Vagina (tissue), 2 donors: ENCODE measurements at regions not wholly inside any gene's neighbourhood (a gene's known extent, or its start where the extent isn't known, plus 50 kb on each side); places are given as distances from the start of the nearest gene placed in this dataset.

Source experiments
- DNase-seq, 2 donors: peaks; one replicate each; pipeline ENCODE4 v3.0.0-alpha.2; 2017; ENCODE audit errors: extremely low spot score in 2 of 2
- H3K27ac ChIP-seq: fragments of 200-600 bp; sonication (generic); one replicate; pipeline ENCODE4 v1.5.1; 2019
- H3K27me3 ChIP-seq: fragments of 200-600 bp; sonication (generic); one replicate; pipeline ENCODE4 v1.5.1; 2019
- H3K36me3 ChIP-seq, 2 donors: fragments of 200-600 bp; sonication (generic); one replicate each; pipeline ENCODE4 v1.5.1; 2017 to 2019
- H3K4me1 ChIP-seq: fragments of 200-600 bp; sonication (generic); one replicate; pipeline ENCODE4 v1.5.1; 2019
- H3K4me3 ChIP-seq, 2 donors: fragments of 200-600 bp; sonication (generic); 1 replicate in 1 of 2; 2 replicates in 1 of 2; pipeline ENCODE4 v1.5.1; 2016 to 2019
- H3K9me3 ChIP-seq: fragments of 200-600 bp; sonication (generic); one replicate; pipeline ENCODE4 v1.5.1; 2019
- CTCF ChIP-seq, 3 experiments: fragments of 450-650 bp in 2 of 3; fragments of 200-600 bp in 1 of 3; sonication (generic) in 1 of 3; IDR thresholded peaks; one replicate each; pipeline ENCODE4 v1.5.1; 2017 to 2019; ENCODE audit warnings: antibody characterized with exemption in 3 of 3, mild to moderate bottlenecking in 2 of 3, moderate library complexity in 2 of 3
- POLR2A ChIP-seq, 2 donors: fragments of 450-650 bp; IDR thresholded peaks; one replicate each; pipeline ENCODE4 v1.6.1; 2017; ENCODE audit warnings: antibody characterized with exemption in 2 of 2, mild to moderate bottlenecking in 2 of 2, moderate library complexity in 2 of 2
- POLR2AphosphoS5 ChIP-seq, 2 donors: sonication (generic); formaldehyde crosslinking; IDR thresholded peaks; one replicate each; pipeline ENCODE4 v1.9.0; 2017; ENCODE audit warnings: antibody characterized with exemption in 2 of 2, mild to moderate bottlenecking in 2 of 2, low read depth in 1 of 2; ENCODE audit not compliant: insufficient read depth in 1 of 2
- intact Hi-C: fragments of 100-400 bp; cut with DNase I; formaldehyde crosslinking; loops from one replicate; pipeline ENCODE4 v1.15.1; 2023

DNA sequence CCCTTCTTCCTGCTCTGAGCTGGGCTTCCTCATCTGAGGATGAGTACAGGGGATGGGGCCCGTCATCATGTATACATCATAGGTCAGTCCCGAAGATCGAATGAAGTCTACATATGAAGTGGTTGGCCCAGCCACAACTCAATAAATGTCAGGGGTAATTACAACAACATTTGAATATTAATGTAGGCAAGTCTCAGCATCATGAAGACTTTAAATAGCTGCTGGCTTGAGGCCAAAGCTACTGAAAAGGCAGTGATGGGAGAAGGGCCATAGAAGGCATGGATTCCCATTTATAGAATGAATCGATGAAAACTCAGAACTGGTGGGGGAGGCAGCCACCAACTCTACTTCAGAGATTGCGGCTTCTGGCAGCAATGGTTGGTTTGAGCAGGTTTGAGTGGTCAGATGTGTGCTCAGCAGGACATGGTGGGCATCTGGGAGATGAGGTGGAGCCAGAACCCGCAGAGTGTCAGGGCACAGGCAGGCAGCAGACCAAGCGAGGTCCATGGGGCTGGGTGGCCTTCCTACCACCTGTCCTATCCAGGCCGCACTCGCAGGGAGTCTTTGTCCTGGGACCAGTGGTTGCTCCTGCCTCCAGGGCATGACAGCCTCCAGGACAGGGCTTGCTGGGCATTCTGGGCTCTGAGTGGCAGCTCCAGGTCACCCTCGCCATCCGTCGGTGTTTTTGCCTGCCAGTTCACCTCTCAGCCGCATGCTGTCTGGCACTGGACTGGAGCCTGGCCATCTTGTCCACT is 919.1 kb downstream of the TBC1D22A start:
- H3K4me1 ChIP-seq: no peaks in the 10 kb centered on the region
- intact Hi-C loops: no loop called here
- TF ChIP-seq POLR2AphosphoS5 (IDR thresholded peaks at IDR 0.05; ENCODE audit: insufficient read depth in 1 of 2, low read depth in 1 of 2): no peak
- TF ChIP-seq POLR2A (IDR thresholded peaks at IDR 0.05): no peak
- TF ChIP-seq CTCF (IDR thresholded peaks at IDR 0.05): no peak
- H3K9me3 ChIP-seq: no peaks in the 10 kb centered on the region
- H3K27me3 ChIP-seq: no peaks in the 10 kb centered on the region
- no peaks in the 10 kb centered on the region for H3K36me3 ChIP-seq
- no peak overlapping the region for H3K4me3 ChIP-seq
- no peak overlapping the region for H3K27ac ChIP-seq
- DNase-seq: peak; percentile 56 to 67

GRCh38 chr22:47678636-47679287 is 916.3 kb downstream of the TBC1D22A start:
- H3K36me3 ChIP-seq: no peaks in the 10 kb centered on the region
- H3K27me3 ChIP-seq: no peaks in the 10 kb centered on the region
- DNase-seq: peak in 1 of 2 donors; percentile 55
- H3K9me3 ChIP-seq: no peaks in the 10 kb centered on the region
- H3K4me1 ChIP-seq: no peaks in the 10 kb centered on the region
- H3K27ac ChIP-seq: no peak overlapping the region
- H3K4me3 ChIP-seq: no peak overlapping the region
- intact Hi-C loops: no loop called here
- TF ChIP-seq CTCF (IDR thresholded peaks at IDR 0.05) (no peak), POLR2A (IDR thresholded peaks at IDR 0.05) (no peak), POLR2AphosphoS5 (IDR thresholded peaks at IDR 0.05; ENCODE audit: insufficient read depth in 1 of 2, low read depth in 1 of 2) (no peak)

- Histone ChIP-seq H3K4me1 (no peaks in the 10 kb centered on the region), H3K27ac (no peak overlapping the region), H3K4me3 (no peak overlapping the region), H3K36me3 (no peaks in the 10 kb centered on the region), H3K27me3 (no peaks in the 10 kb centered on the region), H3K9me3 (no peaks in the 10 kb centered on the region)
- peak in 1 of 2 donors; percentile 31 for DNase-seq
- intact Hi-C loops: no loop called here
- TF ChIP-seq CTCF (IDR thresholded peaks at IDR 0.05): no peak
- TF ChIP-seq POLR2AphosphoS5 (IDR thresholded peaks at IDR 0.05; ENCODE audit: insufficient read depth in 1 of 2, low read depth in 1 of 2): no peak
- no peak for TF ChIP-seq POLR2A (IDR thresholded peaks at IDR 0.05)
Observed at GRCh38 chr22:47678048-47678447, 915.6 kb downstream of the TBC1D22A start.

DNA sequence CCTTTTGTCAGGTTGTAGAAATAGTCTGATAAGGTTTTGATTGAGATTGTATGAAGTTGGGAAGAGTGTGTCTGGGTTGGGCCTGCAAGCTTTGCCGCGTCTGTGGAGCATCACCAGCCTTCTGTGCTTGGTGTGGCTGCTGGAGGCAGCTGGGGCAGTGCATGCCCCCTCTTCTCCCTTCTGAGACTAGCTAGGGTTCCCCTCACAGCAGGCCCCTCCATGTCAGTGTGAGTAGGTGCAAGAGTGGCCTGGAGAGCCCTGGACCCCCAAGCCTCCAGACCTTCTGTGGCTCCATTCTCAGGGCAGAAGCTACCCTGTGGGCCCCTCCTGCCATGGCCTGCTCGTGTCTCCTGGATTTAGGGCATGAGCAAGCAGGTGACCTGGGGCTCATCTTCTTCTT is 914.2 kb downstream of the TBC1D22A start:
- Histone ChIP-seq H3K36me3 (no peaks in the 10 kb centered on the region), H3K4me3 (no peak overlapping the region), H3K9me3 (no peaks in the 10 kb centered on the region), H3K4me1 (no peaks in the 10 kb centered on the region), H3K27me3 (no peaks in the 10 kb centered on the region), H3K27ac (no peak overlapping the region)
- DNase-seq: peak in 1 of 2 donors; percentile 62
- intact Hi-C loops: no loop called here
- no peak for TF ChIP-seq POLR2AphosphoS5 (IDR thresholded peaks at IDR 0.05; ENCODE audit: insufficient read depth in 1 of 2, low read depth in 1 of 2)
- no peak for TF ChIP-seq CTCF (IDR thresholded peaks at IDR 0.05)
- TF ChIP-seq POLR2A (IDR thresholded peaks at IDR 0.05): no peak

DNA sequence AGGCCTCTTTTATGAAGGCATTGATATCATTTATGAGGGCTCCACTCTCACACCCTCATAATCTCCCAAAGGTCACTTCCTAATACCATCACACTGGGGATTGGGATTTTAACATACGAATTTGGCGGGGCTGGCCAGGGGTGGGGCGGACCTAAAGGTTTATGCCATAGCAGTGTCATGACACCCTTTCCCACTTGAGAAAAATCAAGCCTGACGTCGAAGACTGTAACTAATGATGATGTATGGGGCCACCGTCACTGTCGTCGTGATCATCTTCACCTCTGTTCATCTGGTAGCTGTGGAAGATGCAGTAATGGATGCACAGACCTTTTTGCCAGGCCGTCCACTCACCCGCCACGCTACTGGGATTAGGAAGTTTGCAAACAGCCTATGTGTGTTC is 912.1 kb downstream of the TBC1D22A start:
- Histone ChIP-seq H3K9me3 (no peaks in the 10 kb centered on the region), H3K27ac (no peak overlapping the region), H3K27me3 (no peaks in the 10 kb centered on the region), H3K4me3 (no peak overlapping the region), H3K4me1 (no peaks in the 10 kb centered on the region), H3K36me3 (no peaks in the 10 kb centered on the region)
- no peak for TF ChIP-seq CTCF (IDR thresholded peaks at IDR 0.05)
- TF ChIP-seq POLR2AphosphoS5 (IDR thresholded peaks at IDR 0.05; ENCODE audit: insufficient read depth in 1 of 2, low read depth in 1 of 2): no peak
- no peak for TF ChIP-seq POLR2A (IDR thresholded peaks at IDR 0.05)
- DNase-seq: no peak
- intact Hi-C loops: no loop called here
